Hematopoietic multipotent progenitor cell (in vitro differentiated cells): ENCODE measurements at regions not wholly inside any gene's neighbourhood (a gene's known extent, or its start where the extent isn't known, plus 50 kb on each side); places are given as distances from the start of the nearest gene placed in this dataset.
"Not testable (repeated sequence)": the region's sequence is repeated elsewhere in the genome, so short reads cannot be mapped to it uniquely, and the experiment has no call there.

Experiments
- DNase-seq, 3 donors: peaks; one replicate each; pipeline ENCODE4 v3.0.0-alpha.2; 2011 to 2015; ENCODE audit warnings: low read depth in 2 of 3, low spot score in 2 of 3

- no peak for DNase-seq
Measured at GRCh38 chr15:94834494-94834893, 603.1 kb downstream of the MCTP2 start.

- DNase-seq = no peak
Measured at GRCh38 chr15:94838281-94838680, 606.9 kb downstream of the MCTP2 start.

- no peak for DNase-seq
Measured at GRCh38 chr15:94840794-94841783, 609.7 kb downstream of the MCTP2 start.

GRCh38 chr15:94843060-94843459, 611.7 kb downstream of the MCTP2 start:
- no peak for DNase-seq

- no peak for DNase-seq
Measured at GRCh38 chr15:94844198-94844537, 612.8 kb downstream of the MCTP2 start.

- DNase-seq = peak in 2 of 3 donors; percentile 79 to 82
Measured at GRCh38 chr15:94844538-94845389, 613.4 kb downstream of the MCTP2 start.

GRCh38 chr15:94845390-94845716, 614.0 kb downstream of the MCTP2 start:
- DNase-seq = no peak

- DNase-seq = no peak
Measured at GRCh38 chr15:94847325-94847724, 616.0 kb downstream of the MCTP2 start.

- DNase-seq = no peak
Measured at GRCh38 chr15:94848054-94848453, 616.7 kb downstream of the MCTP2 start.

- DNase-seq = no peak
Measured at GRCh38 chr15:94855018-94855408, 623.7 kb downstream of the MCTP2 start.

GRCh38 chr15:94855409-94856266, 624.3 kb downstream of the MCTP2 start:
- no peak for DNase-seq

- DNase-seq = no peak
Measured at GRCh38 chr15:94856267-94856854, 625.0 kb downstream of the MCTP2 start.

- DNase-seq = no peak
Measured at GRCh38 chr15:94857466-94857865, 626.1 kb downstream of the MCTP2 start.

GRCh38 chr15:94858011-94858410, 626.6 kb downstream of the MCTP2 start:
- no peak for DNase-seq

- no peak for DNase-seq
Measured at GRCh38 chr15:94858449-94858848, 627.1 kb downstream of the MCTP2 start.

- no peak for DNase-seq
Measured at GRCh38 chr15:94858920-94859319, 627.6 kb downstream of the MCTP2 start.

- DNase-seq = no peak
Measured at GRCh38 chr15:94864600-94864999, 633.2 kb downstream of the MCTP2 start.

GRCh38 chr15:94868265-94868664, 636.9 kb downstream of the MCTP2 start:
- not testable (repeated sequence) for DNase-seq

GRCh38 chr15:94875550-94875949, 644.2 kb downstream of the MCTP2 start:
- DNase-seq = no peak

- DNase-seq = no peak
Measured at GRCh38 chr15:94877833-94878232, 646.5 kb downstream of the MCTP2 start.
